Heart left ventricle (tissue), 16 donors: ENCODE measurements at regions not wholly inside any gene's neighbourhood (a gene's known extent, or its start where the extent isn't known, plus 50 kb on each side); places are given as distances from the start of the nearest gene placed in this dataset.
A peak's percentile ranks its signal among the peaks of the same experiment; 100 is the strongest.

ENCODE experiments used
- ATAC-seq, 4 donors: fragments of 200-7000 bp; cut with Tn5 transposase; one replicate each; pipeline ENCODE4 v1.9.1; 2020 to 2022; ENCODE audit warnings: moderate library complexity in 4 of 4, mild to moderate bottlenecking in 3 of 4, moderate number of reproducible peaks in 1 of 4
- DNase-seq, 5 donors: peaks; one replicate each; pipeline ENCODE4 v3.0.0-alpha.2; 2020
- H3K27ac ChIP-seq, 12 donors: fragments of 200-600 bp; sonication (generic) in 4 of 12; one replicate each; pipeline versions ENCODE4 v1.5.0 to v1.8.0; 2016 to 2022; ENCODE audit warnings: mild to moderate bottlenecking in 2 of 12
- H3K27me3 ChIP-seq, 9 donors: fragments of 200-600 bp; sonication (generic) in 2 of 9; one replicate each; pipeline versions ENCODE4 v1.5.1 to v1.8.0; 2016 to 2022; ENCODE audit warnings: mild to moderate bottlenecking in 3 of 9
- H3K36me3 ChIP-seq, 9 donors: fragments of 200-600 bp; sonication (generic) in 2 of 9; one replicate each; pipeline versions ENCODE4 v1.5.0 to v1.8.0; 2018 to 2022; ENCODE audit warnings: mild to moderate bottlenecking in 2 of 9
- H3K4me1 ChIP-seq, 12 donors: fragments of 200-600 bp; sonication (generic) in 4 of 12; one replicate each; pipeline versions ENCODE4 v1.5.0 to v1.8.0; 2016 to 2022; ENCODE audit warnings: mild to moderate bottlenecking in 3 of 12
- H3K4me3 ChIP-seq, 12 donors: fragments of 200-600 bp; sonication (generic) in 4 of 12; one replicate each; pipeline versions ENCODE4 v1.5.0 to v1.8.0; 2017 to 2022; ENCODE audit warnings: mild to moderate bottlenecking in 9 of 12, moderate library complexity in 4 of 12
- H3K9me3 ChIP-seq, 12 donors: fragments of 200-600 bp; sonication (generic) in 4 of 12; one replicate each; pipeline versions ENCODE4 v1.5.0 to v1.8.0; 2016 to 2022; ENCODE audit warnings: mild to moderate bottlenecking in 1 of 12
- CTCF ChIP-seq, 12 donors: fragments of 200-600 bp; sonication (generic) in 4 of 12; IDR thresholded peaks; one replicate each; pipeline versions ENCODE4 v1.5.0 to v1.8.0; 2018 to 2022; ENCODE audit warnings: antibody characterized with exemption in 12 of 12, mild to moderate bottlenecking in 5 of 12
- POLR2A ChIP-seq, 2 donors: fragments of 450-650 bp; IDR thresholded peaks; one replicate each; pipeline ENCODE4 v1.6.1; 2017; ENCODE audit warnings: antibody characterized with exemption in 2 of 2, mild to moderate bottlenecking in 2 of 2, moderate library complexity in 2 of 2
- WGBS, 4 donors: extraction: QIAGEN DNeasy Blood & Tissue Kit in 2 of 4; methylation state at CpG; one replicate each; pipeline versions ENCODE4 v1.1.5 to v1.1.7; 2013 to 2018; 5-methylcytosine and 5-hydroxymethylcytosine counted together
- intact Hi-C, 10 donors: fragments of 100-400 bp; cut with DNase I; formaldehyde crosslinking; loops; one replicate each; pipeline versions ENCODE4 v1.11.1 to v1.14.2; 2022
- donor health status: ischemic (EF 13 %, LVEDD 7.1; RV severe dilation, severe dysfunction).
- donor health status: healthy with polysubstance abuse.
- donor health status: DM: no; HTN: yes; CAD: no.
- donor health status: DM: no; HTN: no; CAD: no.
- donor health status: ischemic (EF 25% LVEDD 6.9; RV normal size, moderate dysfunction).
- donor health status: ischemic (EF 25% LVEDD 5.7; RV mildly dilated, moderate dysfunction).
- donor health status: healthy.
- donor health status: DM: yes; HTN: yes; CAD: no.
- donor health status: ischemic (EF 35%, LVEDD 5.7; RV mildly dilated, moderate dysfunction).
- donor health status: nonischemic (EF 11% LVEDD 7.7; RV severe dilation, severe dysfunction).
- donor health status: DM: yes; HTN: yes; CAD: no.
- donor health status: PGD.
- donor health status: ischemic (EF 29% LVEDD 5.4; RV normal size, mild dysfunction).
- donor health status: nonischemic (EF 23%, LVEDD 6.1; RV moderate dilation, normal function).

- intact Hi-C loops = no loop called here
- no peaks in the 10 kb centered on the region for H3K27me3 ChIP-seq
- H3K4me3 ChIP-seq = no peak overlapping the region
- no peak overlapping the region for H3K27ac ChIP-seq
- H3K9me3 ChIP-seq = peaks cover 0 to 4% (median 0%) of the 10 kb centered on the region in 12 donors
- no peak for DNase-seq
- 65 to 88% (median 81%) methylated on average over 2 of the region's 2 CpGs for WGBS, 4 donors
- no peaks in the 10 kb centered on the region for H3K4me1 ChIP-seq
- ATAC-seq = no peak
- TF ChIP-seq POLR2A (IDR thresholded peaks at IDR 0.05) (no peak), CTCF (IDR thresholded peaks at IDR 0.05) (no peak)
- no peaks in the 10 kb centered on the region for H3K36me3 ChIP-seq
Measured at GRCh38 chr3:163011596-163011995, 1515.0 kb downstream of the OTOL1 start.

- Histone ChIP-seq H3K27ac (no peak overlapping the region), H3K9me3 (peaks cover 0 to 15% (median 0%) of the 10 kb centered on the region in 12 donors), H3K36me3 (no peaks in the 10 kb centered on the region), H3K4me3 (no peak overlapping the region), H3K4me1 (peaks cover 0 to 3% (median 0%) of the 10 kb centered on the region in 12 donors), H3K27me3 (no peaks in the 10 kb centered on the region)
- no peak for ATAC-seq
- TF ChIP-seq POLR2A (IDR thresholded peaks at IDR 0.05) (no peak), CTCF (IDR thresholded peaks at IDR 0.05) (no peak)
- DNase-seq = no peak
- intact Hi-C loops = no loop called here
- WGBS, 4 donors = 67 to 71% (median 69%) methylated on average over 1 of the region's 1 CpG
Measured at GRCh38 chr3:163016251-163016650, 1519.6 kb downstream of the OTOL1 start.

- ATAC-seq (peak in 3 of 4 donors; percentile 32 to 76 (median 55)), DNase-seq (no peak)
- H3K27me3 ChIP-seq = no peaks in the 10 kb centered on the region
- no peak for TF ChIP-seq CTCF (IDR thresholded peaks at IDR 0.05)
- TF ChIP-seq POLR2A (IDR thresholded peaks at IDR 0.05) = no peak
- no peak overlapping the region for H3K27ac ChIP-seq
- WGBS, 4 donors = 75 to 89% (median 88%) methylated on average over 1 of the region's 1 CpG
- peaks cover 0 to 15% (median 0%) of the 10 kb centered on the region in 12 donors for H3K9me3 ChIP-seq
- no peaks in the 10 kb centered on the region for H3K36me3 ChIP-seq
- intact Hi-C loops = no loop called here
- H3K4me1 ChIP-seq = peaks cover 0 to 3% (median 0%) of the 10 kb centered on the region in 12 donors
- no peak overlapping the region for H3K4me3 ChIP-seq
Measured at GRCh38 chr3:163018067-163018466, 1521.5 kb downstream of the OTOL1 start.

- Histone ChIP-seq H3K27me3 (no peaks in the 10 kb centered on the region), H3K36me3 (no peaks in the 10 kb centered on the region), H3K4me3 (no peak overlapping the region), H3K4me1 (peaks cover 0 to 3% (median 0%) of the 10 kb centered on the region in 12 donors), H3K27ac (no peak overlapping the region), H3K9me3 (peaks cover 0 to 15% (median 0%) of the 10 kb centered on the region in 12 donors)
- 86 to 92% (median 90%) methylated on average over 4 to 7 of the region's 7 CpGs for WGBS, 4 donors
- ATAC-seq (no peak), DNase-seq (peak in 2 of 5 donors; percentile 20 to 46)
- no peak for TF ChIP-seq CTCF (IDR thresholded peaks at IDR 0.05)
- no peak for TF ChIP-seq POLR2A (IDR thresholded peaks at IDR 0.05)
- intact Hi-C loops = no loop called here
Measured at GRCh38 chr3:163018664-163019063, 1522.1 kb downstream of the OTOL1 start.
